AG09319 (cell line): ENCODE measurements at regions not wholly inside any gene's neighbourhood (a gene's known extent, or its start where the extent isn't known, plus 50 kb on each side); places are given as distances from the start of the nearest gene placed in this dataset.

Experiments used
- DNase-seq: peaks from one replicate; pipeline ENCODE4 v3.0.0-alpha.2; 2010; ENCODE audit warnings: low read depth; ENCODE audit errors: extremely low read depth
- TF ChIP-seq, protein P1 (sequence below): IDR thresholded peaks from 2 replicates; pipeline ENCODE4 v1.5.1; 2011; ENCODE audit warnings: low read depth, mild to moderate bottlenecking, inconsistent platforms, low read length, moderate library complexity

DNA sequence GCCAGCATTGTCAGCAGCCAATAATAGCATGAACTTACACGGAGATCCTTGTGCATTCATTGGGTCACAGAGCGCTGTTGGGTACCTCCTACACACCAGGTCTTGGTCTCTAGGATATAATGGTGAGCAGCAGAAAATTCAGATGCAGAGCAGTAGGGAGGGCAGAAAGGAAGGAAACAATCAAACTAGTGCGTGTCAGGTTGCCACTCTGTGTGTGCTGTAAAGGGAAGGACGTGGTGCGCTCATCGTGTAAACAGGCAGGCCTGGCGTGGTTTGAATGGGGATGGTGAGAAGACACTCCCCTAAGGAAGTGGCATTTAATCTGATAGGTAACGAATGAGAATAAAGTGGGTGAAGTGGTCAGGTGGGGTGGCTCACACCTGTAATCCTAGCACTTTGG lies 336.4 kb downstream of the CDH26 start:
- TF ChIP-seq, protein P1, sequence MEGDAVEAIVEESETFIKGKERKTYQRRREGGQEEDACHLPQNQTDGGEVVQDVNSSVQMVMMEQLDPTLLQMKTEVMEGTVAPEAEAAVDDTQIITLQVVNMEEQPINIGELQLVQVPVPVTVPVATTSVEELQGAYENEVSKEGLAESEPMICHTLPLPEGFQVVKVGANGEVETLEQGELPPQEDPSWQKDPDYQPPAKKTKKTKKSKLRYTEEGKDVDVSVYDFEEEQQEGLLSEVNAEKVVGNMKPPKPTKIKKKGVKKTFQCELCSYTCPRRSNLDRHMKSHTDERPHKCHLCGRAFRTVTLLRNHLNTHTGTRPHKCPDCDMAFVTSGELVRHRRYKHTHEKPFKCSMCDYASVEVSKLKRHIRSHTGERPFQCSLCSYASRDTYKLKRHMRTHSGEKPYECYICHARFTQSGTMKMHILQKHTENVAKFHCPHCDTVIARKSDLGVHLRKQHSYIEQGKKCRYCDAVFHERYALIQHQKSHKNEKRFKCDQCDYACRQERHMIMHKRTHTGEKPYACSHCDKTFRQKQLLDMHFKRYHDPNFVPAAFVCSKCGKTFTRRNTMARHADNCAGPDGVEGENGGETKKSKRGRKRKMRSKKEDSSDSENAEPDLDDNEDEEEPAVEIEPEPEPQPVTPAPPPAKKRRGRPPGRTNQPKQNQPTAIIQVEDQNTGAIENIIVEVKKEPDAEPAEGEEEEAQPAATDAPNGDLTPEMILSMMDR: no peak
- DNase-seq: no peak

DNA sequence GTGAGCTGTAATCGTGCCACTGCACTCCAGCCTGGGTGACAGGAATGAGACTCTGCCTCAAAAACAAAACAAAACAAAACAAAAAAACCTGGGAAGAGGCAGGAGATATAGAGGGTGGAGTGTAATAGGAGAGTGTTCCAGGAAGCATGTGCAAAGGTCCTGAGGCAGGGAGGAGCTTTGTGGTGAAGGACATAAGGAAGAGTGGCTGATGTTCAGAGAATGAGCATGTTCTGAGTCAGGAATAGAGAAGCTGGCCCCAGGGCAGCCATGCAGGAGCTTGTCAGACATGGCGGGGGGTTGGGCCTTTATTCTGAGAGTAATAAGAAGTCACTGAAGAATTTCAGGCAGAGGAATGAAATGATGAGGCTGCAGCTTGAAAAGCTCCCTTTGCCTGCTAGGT lies 337.0 kb downstream of the CDH26 start:
- TF ChIP-seq, protein P1: no peak
- no peak for DNase-seq

DNA sequence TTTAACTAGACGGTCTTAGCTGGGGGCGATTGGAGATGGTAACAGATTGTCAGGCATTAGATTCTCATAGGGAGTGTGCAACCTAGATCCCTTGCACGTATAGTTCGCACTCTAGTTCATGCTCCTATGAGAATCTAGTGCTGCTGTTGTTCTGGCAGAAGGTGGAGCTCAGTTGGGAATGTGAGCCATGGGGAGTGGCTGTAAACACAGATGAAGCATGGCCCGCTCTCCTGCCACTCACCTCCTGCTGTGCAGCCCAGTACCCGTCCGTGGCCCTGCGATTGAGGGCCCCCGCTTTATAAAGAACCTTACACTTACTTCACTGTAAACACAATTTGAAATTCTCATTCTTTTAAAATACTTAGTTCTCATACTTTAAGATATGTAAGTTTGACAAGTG lies 339.4 kb downstream of the CDH26 start:
- DNase-seq: no peak
- TF ChIP-seq, protein P1: no peak

DNA sequence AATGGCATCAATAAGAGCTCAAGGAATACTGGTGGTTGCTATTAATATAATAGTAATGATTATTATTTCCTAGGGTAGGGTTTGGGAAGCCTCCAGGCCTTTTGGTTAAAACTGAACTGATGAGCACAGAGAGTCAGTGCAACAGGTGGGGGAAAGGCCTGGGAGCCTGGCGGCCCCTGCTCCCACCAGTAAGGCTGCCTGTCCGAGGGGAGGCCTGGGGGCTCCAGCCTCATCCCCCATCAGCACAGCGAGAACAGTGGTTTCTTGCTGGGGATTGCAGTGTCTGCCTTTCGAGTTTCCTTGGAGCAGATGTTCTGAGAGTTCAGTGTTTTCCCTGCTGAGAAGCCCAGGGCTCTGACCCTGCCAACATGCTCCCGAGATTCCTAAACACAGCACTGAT lies 340.4 kb downstream of the CDH26 start:
- TF ChIP-seq, protein P1: no peak
- DNase-seq: no peak

DNA sequence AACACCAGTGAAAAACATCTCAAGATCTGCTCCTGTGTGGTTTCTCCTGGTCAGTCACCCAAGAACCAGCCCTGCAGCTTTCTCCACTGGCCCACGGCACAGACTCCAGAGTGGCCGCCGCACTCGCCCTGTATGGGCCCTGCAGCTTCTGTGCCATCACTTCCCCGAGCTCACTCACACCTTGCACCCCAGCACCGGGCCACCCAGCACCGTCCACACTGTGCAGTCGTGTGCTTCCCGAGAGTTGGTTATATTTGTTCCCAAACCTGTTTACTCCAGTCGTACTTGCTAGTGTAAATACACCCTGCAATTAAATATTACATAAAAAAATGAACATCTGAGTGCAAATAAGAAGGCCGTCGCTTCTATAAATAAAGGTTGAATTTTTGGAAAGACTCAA lies 341.7 kb downstream of the CDH26 start:
- no peak for DNase-seq
- TF ChIP-seq, protein P1: no peak

DNA sequence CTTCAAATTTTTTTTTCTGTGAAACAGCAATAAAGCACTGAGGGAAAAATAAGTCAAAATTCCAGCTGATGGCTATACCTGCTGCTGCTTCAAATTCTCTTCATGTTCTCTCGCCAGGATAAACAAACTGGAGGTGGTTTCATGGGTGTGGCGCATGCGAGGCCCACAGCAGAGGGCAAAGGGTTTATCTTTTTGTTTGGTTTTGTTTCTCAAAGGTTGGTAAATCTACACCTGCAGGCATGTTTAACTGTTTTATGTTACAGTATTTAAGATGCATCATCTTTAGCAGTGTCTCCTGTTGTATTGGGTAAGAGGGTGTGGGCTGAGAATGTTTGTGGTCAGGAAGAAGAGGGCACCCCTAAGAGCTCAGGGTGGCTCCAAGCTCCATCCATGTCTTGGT lies 342.2 kb downstream of the CDH26 start:
- TF ChIP-seq, protein P1: no peak

DNA sequence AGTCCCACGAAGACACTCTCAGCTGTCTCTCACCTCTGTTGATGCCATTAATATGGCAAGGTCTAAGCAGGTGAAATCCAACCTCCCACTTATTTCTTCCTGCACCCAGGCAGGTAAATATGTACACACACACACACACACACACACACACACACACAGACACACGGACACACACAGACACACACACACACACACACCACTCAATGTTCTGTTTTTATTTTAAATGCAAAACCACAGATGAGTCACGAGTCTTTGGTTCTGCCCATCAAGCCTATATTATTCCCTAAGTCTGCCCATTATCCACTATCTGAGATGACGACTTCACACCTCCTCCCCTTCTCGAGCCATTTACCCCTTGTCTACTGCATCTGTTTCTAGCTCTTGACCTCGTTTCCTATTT lies 344.7 kb downstream of the CDH26 start:
- TF ChIP-seq, protein P1: no peak
- no peak for DNase-seq

More for the DNA sequence above, 342.2 kb downstream of the CDH26 start:
- no peak for DNase-seq
